HepG2 (cell line): ENCODE measurements at regions not wholly inside any gene's neighbourhood (a gene's known extent, or its start where the extent isn't known, plus 50 kb on each side); places are given as distances from the start of the nearest gene placed in this dataset.

Source experiments
- ATAC-seq: fragments of 200-7000 bp; cut with Tn5 transposase; 3 replicates; pipeline ENCODE4 v1.9.1; 2020; ENCODE audit warnings: mild to moderate bottlenecking, moderate library complexity
- BruUV-seq: library from RNA; stranded (reverse); fragments of 400-500 nt; replicated peaks from 2 replicates; lab custom pipeline; 2021; lab: Mats Ljungman, UMichigan
- CTCF ChIA-PET: fragments of 300-600 bp; formaldehyde crosslinking; extraction: SDS; loops from one replicate; lab custom pipeline; 2021; ENCODE audit warnings: low total read pairs, inconsistent platforms, low intra/inter-chr PET ratio; lab: Yijun Ruan, JAX
- POLR2A ChIA-PET: fragments of 350-600 bp; sonication (Branson Sonifier 250); formaldehyde crosslinking; loops from one replicate; lab custom pipeline; 2020; ENCODE audit warnings: antibody characterized with exemption, inconsistent platforms; lab: Yijun Ruan, JAX
- DNase-seq: peaks from one replicate; pipeline ENCODE4 v3.0.0-alpha.2; 2015; ENCODE audit warnings: low spot score
- FAIRE-seq: peaks from 3 replicates; lab custom pipeline; 2011; peaks lifted over from hg19 to GRCh38; lab: Jason Lieb, UNC
- H2AFZ ChIP-seq: one replicate; pipeline ENCODE4 v1.6.1; 2011; ENCODE audit warnings: low read length, inconsistent platforms
- H3K27ac ChIP-seq: fragments of 300-600 bp; 3 replicates; pipeline ENCODE4 v1.8.0; 2011; ENCODE audit warnings: mixed run types, mild to moderate bottlenecking, mixed read lengths, low read length, inconsistent platforms; ENCODE audit not compliant: insufficient read depth; ENCODE audit errors: extremely low read length
- H3K27me3 ChIP-seq, 2 experiments: fragments of 200-600 bp in 1 of 2; 2 replicates in 1 of 2; 3 replicates in 1 of 2; pipeline versions ENCODE4 v1.6.0 to v1.8.0; 2011; ENCODE audit warnings: low read length in 2 of 2, mild to moderate bottlenecking in 2 of 2, moderate library complexity in 2 of 2, inconsistent platforms in 1 of 2; ENCODE audit not compliant: insufficient read depth in 2 of 2, control insufficient read depth in 1 of 2
- H3K36me3 ChIP-seq, 2 experiments: fragments of 200-600 bp in 1 of 2; replicated peaks in 1 of 2; 2 replicates in 1 of 2; 3 replicates in 1 of 2; pipeline versions ENCODE4 v1.5.1 to v1.8.0; 2011; ENCODE audit warnings: low read length in 2 of 2, inconsistent platforms in 1 of 2; ENCODE audit not compliant: insufficient read depth in 2 of 2, control insufficient read depth in 1 of 2
- H3K4me1 ChIP-seq: 2 replicates; pipeline ENCODE4 v1.5.1; 2012; ENCODE audit warnings: low read length, inconsistent platforms; ENCODE audit not compliant: insufficient read depth
- H3K4me2 ChIP-seq: 2 replicates; pipeline ENCODE4 v1.6.0; 2011; ENCODE audit warnings: low read depth, low read length, inconsistent platforms
- H3K4me3 ChIP-seq, 3 experiments: fragments of 200-600 bp in 1 of 3; sonication (generic), shearing (Covaris generic) in 1 of 3; replicated peaks in 1 of 3; 2 replicates each; pipeline ENCODE4 v1.5.1; 2011 to 2016; ENCODE audit warnings: low read length in 3 of 3, inconsistent platforms in 2 of 3, low read depth in 2 of 3, mild to moderate bottlenecking in 2 of 3, control low read depth in 1 of 3, mixed read lengths in 1 of 3; ENCODE audit not compliant: insufficient read depth in 1 of 3
- H3K79me2 ChIP-seq: one replicate; pipeline ENCODE4 v1.6.1; 2011; ENCODE audit warnings: low read length, inconsistent platforms; ENCODE audit not compliant: insufficient read depth
- H3K9ac ChIP-seq: 2 replicates; pipeline ENCODE4 v1.6.0; 2011; ENCODE audit warnings: mild to moderate bottlenecking, low read depth, low read length, inconsistent platforms; ENCODE audit not compliant: insufficient read depth
- H3K9me3 ChIP-seq: 2 replicates; pipeline ENCODE4 v1.5.1; 2012; ENCODE audit warnings: mild to moderate bottlenecking, low read length
- H4K20me1 ChIP-seq: 2 replicates; pipeline ENCODE4 v1.6.0; 2011; ENCODE audit warnings: inconsistent platforms, mild to moderate bottlenecking, low read length, moderate library complexity; ENCODE audit not compliant: insufficient read depth
- ADNP ChIP-seq: sonication (generic); formaldehyde crosslinking; IDR thresholded peaks from 2 replicates; pipeline ENCODE4 v1.4.0; 2020; ENCODE audit warnings: missing genetic modification reagents
- ELK4 ChIP-seq: sonication (generic); formaldehyde crosslinking; IDR thresholded peaks from 2 replicates; pipeline ENCODE4 v1.9.0; 2021; ENCODE audit warnings: missing genetic modification reagents, borderline replicate concordance
- GTF2F1 ChIP-seq: fragments of 150-350 bp; IDR thresholded peaks from 2 replicates; pipeline ENCODE4 v1.6.1; 2014; ENCODE audit warnings: low read length
- HNF4G ChIP-seq, 2 experiments: sonication (generic) in 1 of 2; formaldehyde crosslinking in 1 of 2; IDR thresholded peaks; 2 replicates each; pipeline versions ENCODE4 v1.4.0 to v1.6.1; 2011 to 2020; ENCODE audit warnings: borderline replicate concordance in 2 of 2, low read depth in 2 of 2, mild to moderate bottlenecking in 2 of 2, low read length in 1 of 2, missing genetic modification reagents in 1 of 2, moderate library complexity in 1 of 2
- SALL1 ChIP-seq: sonication (generic); formaldehyde crosslinking; IDR thresholded peaks from 2 replicates; pipeline ENCODE4 v1.8.0; 2022; ENCODE audit warnings: mild to moderate bottlenecking, missing genetic modification reagents
- SNAI1 ChIP-seq: sonication (generic); formaldehyde crosslinking; IDR thresholded peaks from 2 replicates; pipeline ENCODE4 v1.5.0; 2020; ENCODE audit warnings: mild to moderate bottlenecking, missing genetic modification reagents, borderline replicate concordance
- ZNF570 ChIP-seq: sonication (generic); formaldehyde crosslinking; IDR thresholded peaks from 2 replicates; pipeline ENCODE4 v1.4.0; 2020; ENCODE audit warnings: mild to moderate bottlenecking, missing genetic modification reagents, borderline replicate concordance
- ZNF776 ChIP-seq: sonication (generic); formaldehyde crosslinking; IDR thresholded peaks from 2 replicates; pipeline ENCODE4 v1.4.0; 2020; ENCODE audit warnings: mild to moderate bottlenecking, missing genetic modification reagents
- WGBS: methylation state at CpG from one replicate; pipeline ENCODE4 v1.1.6; 2017; ENCODE audit warnings: low lambda C conversion rate; 5-methylcytosine and 5-hydroxymethylcytosine counted together
- in situ Hi-C: cut with HindIII; loops from 2 replicates; pipeline ENCODE4 v1.10.0; 2017; ENCODE audit warnings: low pct_unique_long_range_greater_than_20kb; ENCODE audit not compliant: extremely low pct_ligation_motif_present
- intact Hi-C: fragments of 100-400 bp; cut with micrococcal nuclease; formaldehyde crosslinking; loops from one replicate; pipeline ENCODE4 v1.10.0; 2022; ENCODE audit not compliant: unreplicated experiment

GRCh38 chr18:79607361-79607952, 72.1 kb upstream of the CTDP1 start:
- no peak overlapping the region for H3K27ac ChIP-seq
- no TSS peak for BruUV-seq
- no peak overlapping the region for H3K9ac ChIP-seq
- H3K9me3 ChIP-seq: no peaks in the 10 kb centered on the region
- TF ChIP-seq SNAI1 (CRISPR knock-in tag) (no peak), ZNF570 (CRISPR knock-in tag) (no peak), ADNP (no peak), SALL1 (no peak), HNF4G (IDR thresholded peaks at IDR 0.05; ENCODE audit: borderline replicate concordance, low read depth, low read length) (no peak), HNF4G (CRISPR knock-in tag; IDR thresholded peaks at IDR 0.05; ENCODE audit: borderline replicate concordance, low read depth) (no peak), ZNF776 (no peak), ELK4 (CRISPR knock-in tag) (no peak), GTF2F1 (no peak)
- no peaks in the 10 kb centered on the region for H3K36me3 ChIP-seq
- no peaks in the 10 kb centered on the region for H4K20me1 ChIP-seq
- FAIRE-seq: no peak
- 38% methylated on average over 5 of the region's 25 CpGs for WGBS
- POLR2A ChIA-PET: no interaction called here
- CTCF ChIA-PET: no interaction called here
- H3K4me3 ChIP-seq: no peak overlapping the region
- no peaks in the 10 kb centered on the region for H3K79me2 ChIP-seq
- H3K4me1 ChIP-seq: no peaks in the 10 kb centered on the region
- in situ Hi-C loops: no loop called here
- no peak overlapping the region for H3K4me2 ChIP-seq
- DNase-seq: no peak
- no peak for ATAC-seq
- H2AFZ ChIP-seq: no peak overlapping the region
- intact Hi-C loops: no loop called here
- peaks cover 4 to 42% of the 10 kb centered on the region in 2 experiments for H3K27me3 ChIP-seq
